ENCODE measurements at regions not wholly inside any gene's neighbourhood (a gene's known extent, or its start where the extent isn't known, plus 50 kb on each side); places are given as distances from the start of the nearest gene placed in this dataset.

DNA sequence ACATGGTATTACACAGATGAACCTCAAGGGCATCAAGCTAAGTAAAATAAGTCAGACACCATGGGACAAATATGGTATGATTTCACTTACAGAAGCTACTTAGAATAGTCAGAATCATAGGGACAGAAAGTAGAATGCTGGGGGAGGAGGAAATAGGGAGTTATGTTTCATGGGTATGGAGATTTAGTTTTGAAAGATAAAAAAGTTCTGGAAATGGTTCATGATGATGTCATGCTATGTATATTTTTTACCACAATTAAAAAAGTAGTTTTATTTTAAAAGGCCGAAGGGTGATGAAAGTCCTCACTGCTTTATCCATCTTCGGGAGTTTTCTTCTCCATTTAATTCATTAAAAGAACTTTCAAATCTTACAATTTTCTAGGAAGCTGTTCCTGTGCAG lies 181.9 kb downstream of the CALCRL start:
- 77 to 91% (median 83%) methylated on average over 2 of the region's 2 CpGs for WGBS, 4 donors

DNA sequence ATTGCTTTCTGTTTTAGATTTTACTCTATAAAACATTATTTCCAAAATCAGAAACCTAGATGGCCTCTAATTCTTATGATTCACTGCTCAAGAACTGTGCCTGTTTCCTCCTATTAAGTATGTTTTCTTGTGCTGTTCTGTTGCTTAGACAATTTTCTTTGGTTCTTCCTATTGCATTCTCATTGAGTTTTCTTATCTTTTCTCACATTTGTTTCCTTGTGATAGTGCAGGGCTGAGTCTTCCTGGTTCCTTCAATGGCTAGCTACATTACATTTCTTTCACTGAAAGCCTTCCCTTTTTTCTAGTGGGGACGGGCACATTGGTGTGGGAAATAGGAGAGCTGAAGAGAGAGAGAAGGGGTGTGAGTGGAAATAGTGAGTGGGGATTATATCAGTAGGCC lies 183.4 kb downstream of the CALCRL start:
- Histone ChIP-seq H3K4me1 (peaks cover 0 to 6% (median 0%) of the 10 kb centered on the region in 12 donors), H3K36me3 (no peaks in the 10 kb centered on the region), H3K9me3 (no peaks in the 10 kb centered on the region), H3K4me3 (no peak overlapping the region), H3K27ac (no peak overlapping the region), H3K27me3 (no peaks in the 10 kb centered on the region)
- no peak for DNase-seq
- 20 to 76% (median 56%) methylated on average over 1 of the region's 1 CpG for WGBS, 4 donors
- ATAC-seq, result no peak
- intact Hi-C loops (cut with DNase I), result no loop called here
- no peak for TF ChIP-seq POLR2A (IDR thresholded peaks at IDR 0.05)
- TF ChIP-seq, protein P1, sequence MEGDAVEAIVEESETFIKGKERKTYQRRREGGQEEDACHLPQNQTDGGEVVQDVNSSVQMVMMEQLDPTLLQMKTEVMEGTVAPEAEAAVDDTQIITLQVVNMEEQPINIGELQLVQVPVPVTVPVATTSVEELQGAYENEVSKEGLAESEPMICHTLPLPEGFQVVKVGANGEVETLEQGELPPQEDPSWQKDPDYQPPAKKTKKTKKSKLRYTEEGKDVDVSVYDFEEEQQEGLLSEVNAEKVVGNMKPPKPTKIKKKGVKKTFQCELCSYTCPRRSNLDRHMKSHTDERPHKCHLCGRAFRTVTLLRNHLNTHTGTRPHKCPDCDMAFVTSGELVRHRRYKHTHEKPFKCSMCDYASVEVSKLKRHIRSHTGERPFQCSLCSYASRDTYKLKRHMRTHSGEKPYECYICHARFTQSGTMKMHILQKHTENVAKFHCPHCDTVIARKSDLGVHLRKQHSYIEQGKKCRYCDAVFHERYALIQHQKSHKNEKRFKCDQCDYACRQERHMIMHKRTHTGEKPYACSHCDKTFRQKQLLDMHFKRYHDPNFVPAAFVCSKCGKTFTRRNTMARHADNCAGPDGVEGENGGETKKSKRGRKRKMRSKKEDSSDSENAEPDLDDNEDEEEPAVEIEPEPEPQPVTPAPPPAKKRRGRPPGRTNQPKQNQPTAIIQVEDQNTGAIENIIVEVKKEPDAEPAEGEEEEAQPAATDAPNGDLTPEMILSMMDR (IDR thresholded peaks at IDR 0.05), result no peak

More for the DNA sequence above, 181.9 kb downstream of the CALCRL start:
- Histone ChIP-seq H3K36me3 (no peaks in the 10 kb centered on the region), H3K9me3 (peaks cover 0 to 2% (median 0%) of the 10 kb centered on the region in 12 donors), H3K4me1 (peaks cover 0 to 6% (median 0%) of the 10 kb centered on the region in 12 donors), H3K4me3 (no peak overlapping the region), H3K27me3 (no peaks in the 10 kb centered on the region), H3K27ac (no peak overlapping the region)
- TF ChIP-seq, protein P1 (IDR thresholded peaks at IDR 0.05), result no peak
- TF ChIP-seq POLR2A (IDR thresholded peaks at IDR 0.05), result no peak
- ATAC-seq (no peak), DNase-seq (no peak)
- intact Hi-C loops (cut with DNase I), result no loop called here

DNA sequence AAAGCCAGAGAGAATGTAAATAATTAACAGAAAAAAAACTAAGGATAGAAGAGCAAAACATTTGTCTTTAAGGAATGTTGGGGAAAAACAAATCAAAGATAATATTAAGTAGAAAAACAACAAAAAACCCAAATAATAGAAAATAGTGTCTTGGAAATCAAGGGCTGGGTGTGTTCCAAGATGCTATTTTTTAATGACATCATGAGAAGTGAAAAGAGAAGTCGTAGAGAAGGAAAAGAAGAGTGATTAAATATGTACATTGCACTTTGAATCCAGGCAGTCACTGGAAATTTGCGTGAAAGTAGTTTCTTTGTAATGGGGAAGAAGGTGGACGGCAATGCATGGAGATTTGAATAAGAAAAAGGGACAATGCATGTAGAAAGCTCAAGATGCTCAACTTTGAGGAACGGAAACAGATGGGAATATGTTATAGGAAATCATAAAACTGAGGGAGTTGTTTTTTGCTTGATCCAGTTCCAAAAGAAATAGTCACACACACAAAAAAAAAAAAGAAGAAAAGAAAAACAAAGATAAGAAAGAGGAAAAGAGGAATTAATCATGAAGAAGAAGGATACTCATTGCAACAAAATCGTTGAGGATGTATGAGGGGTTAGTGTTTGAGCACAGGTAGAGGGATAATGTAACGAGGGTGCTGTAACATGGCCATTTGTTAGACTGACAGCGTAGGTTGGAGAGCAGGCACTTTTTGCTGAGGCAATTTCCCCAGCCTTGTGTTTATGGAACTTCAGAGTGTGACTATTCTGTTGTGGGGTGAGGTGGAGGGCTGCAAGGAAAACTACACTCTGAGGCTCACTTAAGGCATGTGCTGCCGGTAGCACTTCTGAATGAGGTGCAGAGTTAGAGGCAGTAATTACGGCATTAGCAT lies 184.1 kb downstream of the CALCRL start:
- ATAC-seq (no peak), DNase-seq (no peak)
- Histone ChIP-seq H3K27ac (no peak overlapping the region), H3K36me3 (no peaks in the 10 kb centered on the region), H3K4me1 (peaks cover 0 to 6% (median 0%) of the 10 kb centered on the region in 12 donors), H3K27me3 (no peaks in the 10 kb centered on the region), H3K4me3 (no peak overlapping the region), H3K9me3 (no peaks in the 10 kb centered on the region)
- intact Hi-C loops (cut with DNase I), result no loop called here
- no peak for TF ChIP-seq POLR2A (IDR thresholded peaks at IDR 0.05)
- TF ChIP-seq, protein P1 (IDR thresholded peaks at IDR 0.05), result no peak
- WGBS, 4 donors, result 39 to 46% (median 40%) methylated on average over 9 of the region's 9 CpGs

DNA sequence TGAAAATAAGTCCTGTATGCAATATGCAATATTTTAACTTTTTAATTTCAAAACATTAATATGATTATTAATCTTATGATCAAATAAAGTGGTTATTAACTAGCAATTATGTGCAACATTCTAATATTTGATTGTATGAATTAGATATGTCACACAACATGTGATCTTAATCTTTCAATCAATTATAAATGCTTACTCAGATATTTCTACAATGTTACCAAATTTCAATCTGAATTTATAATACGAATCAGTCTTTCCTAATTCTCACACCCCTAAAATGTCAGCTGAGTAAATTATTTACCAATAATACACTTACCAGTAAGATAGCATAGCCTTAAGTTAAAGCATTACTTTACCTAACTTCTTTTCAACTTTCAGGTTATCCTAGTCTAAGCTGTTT lies 186.3 kb downstream of the CALCRL start:
- intact Hi-C loops (cut with DNase I), result no loop called here
- DNase-seq, result no peak
- Histone ChIP-seq H3K27me3 (no peaks in the 10 kb centered on the region), H3K9me3 (no peaks in the 10 kb centered on the region), H3K4me1 (peaks cover 0 to 6% (median 0%) of the 10 kb centered on the region in 12 donors), H3K27ac (no peak overlapping the region), H3K4me3 (no peak overlapping the region), H3K36me3 (no peaks in the 10 kb centered on the region)
- WGBS, 4 donors, result 84 to 98% (median 91%) methylated on average over 1 of the region's 1 CpG
- TF ChIP-seq POLR2A (IDR thresholded peaks at IDR 0.05), result no peak
- TF ChIP-seq, protein P1 (IDR thresholded peaks at IDR 0.05), result no peak
- ATAC-seq, result no peak

Measured in heart left ventricle (tissue), 16 donors.